GM19467 (cell line): ENCODE measurements at regions not wholly inside any gene's neighbourhood (a gene's known extent, or its start where the extent isn't known, plus 50 kb on each side); places are given as distances from the start of the nearest gene placed in this dataset.
"Not testable (repeated sequence)": the region's sequence is repeated elsewhere in the genome, so short reads cannot be mapped to it uniquely, and the experiment has no call there.

ENCODE experiments used
- ATAC-seq: cut with Tn5 transposase; IDR thresholded peaks from one replicate; pipeline ENCODE4 v1.9.1; 2021; ENCODE audit warnings: mild to moderate bottlenecking, moderate library complexity; ENCODE audit not compliant: unreplicated experiment

DNA sequence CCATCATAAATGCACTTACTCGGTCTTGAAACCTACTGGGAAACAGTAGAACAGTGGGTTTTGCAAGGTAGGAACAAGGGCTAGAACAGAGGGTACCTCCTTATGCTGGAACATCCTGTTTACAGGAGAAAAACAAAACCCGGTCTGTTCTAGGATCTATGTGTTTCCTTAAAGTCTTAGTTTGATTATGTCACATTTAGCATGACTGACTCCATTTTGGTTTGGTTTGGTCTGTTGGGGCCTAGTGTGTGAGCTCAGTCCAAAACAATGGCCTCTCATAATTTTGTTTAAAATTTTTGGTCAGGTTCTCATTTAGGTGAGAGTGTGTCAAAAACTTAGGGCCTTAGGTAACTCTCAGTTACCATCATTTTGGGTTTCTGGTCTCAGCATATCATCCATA, 96.3 kb upstream of the TRIM24 start:
- no peak for ATAC-seq

DNA sequence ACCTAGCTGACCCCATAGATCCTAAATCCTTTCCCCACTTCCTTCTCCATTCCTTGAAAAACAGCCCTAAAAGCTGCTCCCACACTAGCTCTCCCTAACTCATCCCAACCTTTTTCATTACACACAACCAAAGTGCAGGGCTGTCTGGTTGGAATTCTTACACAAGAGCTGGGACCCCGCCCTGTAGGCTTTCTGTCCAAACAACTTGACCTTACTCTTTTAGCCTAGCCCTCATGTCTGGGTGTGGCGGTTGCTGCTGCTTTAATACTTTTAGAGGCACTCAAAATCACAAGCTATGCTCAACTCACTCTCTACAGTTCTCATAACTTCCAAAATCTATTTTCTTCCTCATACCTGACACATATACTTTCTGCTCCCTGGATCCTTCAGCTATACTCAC, 93.9 kb upstream of the TRIM24 start:
- not testable (repeated sequence) for ATAC-seq

- not testable (repeated sequence) for ATAC-seq
These were observed 93.4 kb upstream of the TRIM24 start for GRCh38 chr7:138366676-138367075.

- ATAC-seq: no peak
These were observed 90.3 kb upstream of the TRIM24 start for GRCh38 chr7:138369797-138370196.

GRCh38 chr7:138370956-138371355, 89.1 kb upstream of the TRIM24 start:
- ATAC-seq: no peak

GRCh38 chr7:138374119-138374693, 85.9 kb upstream of the TRIM24 start:
- ATAC-seq: no peak

- no peak for ATAC-seq
These were observed 82.8 kb upstream of the TRIM24 start for GRCh38 chr7:138377306-138377705.

GRCh38 chr7:138378741-138379559, 81.1 kb upstream of the TRIM24 start:
- ATAC-seq: no peak

DNA sequence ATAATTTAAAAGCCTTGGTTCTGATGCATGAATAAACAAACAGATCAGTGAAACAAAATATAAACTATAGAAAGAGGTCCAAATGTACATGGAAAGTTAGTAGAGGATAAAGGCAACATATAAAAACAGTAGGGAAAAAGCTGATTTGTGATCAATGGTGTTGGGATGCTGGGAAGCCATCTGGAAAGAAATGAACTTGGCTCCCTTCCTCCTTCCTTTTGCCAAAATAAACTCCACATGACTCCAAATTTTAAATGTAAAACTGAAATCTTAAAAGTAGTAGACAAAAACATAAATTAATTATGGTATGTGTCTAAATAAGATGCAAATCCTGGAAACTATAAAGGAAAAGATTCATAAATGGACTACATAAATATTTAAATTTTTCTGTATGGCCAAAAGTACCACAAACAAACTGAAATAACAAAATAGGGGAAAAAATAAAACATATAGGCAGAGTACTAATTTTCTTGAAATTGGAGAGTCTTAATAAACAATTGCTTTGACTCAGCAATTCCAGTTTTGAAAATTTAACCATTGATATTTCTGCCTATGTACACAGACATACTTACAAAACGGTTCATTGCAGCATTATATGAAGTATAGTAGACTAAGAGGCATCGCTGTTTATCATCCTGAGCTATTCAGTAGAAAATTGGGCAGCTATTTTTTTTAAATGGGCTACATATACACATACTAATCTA, 77.0 kb upstream of the TRIM24 start:
- no peak for ATAC-seq

- no peak for ATAC-seq
These were observed 73.2 kb upstream of the TRIM24 start for GRCh38 chr7:138386821-138387220.

DNA sequence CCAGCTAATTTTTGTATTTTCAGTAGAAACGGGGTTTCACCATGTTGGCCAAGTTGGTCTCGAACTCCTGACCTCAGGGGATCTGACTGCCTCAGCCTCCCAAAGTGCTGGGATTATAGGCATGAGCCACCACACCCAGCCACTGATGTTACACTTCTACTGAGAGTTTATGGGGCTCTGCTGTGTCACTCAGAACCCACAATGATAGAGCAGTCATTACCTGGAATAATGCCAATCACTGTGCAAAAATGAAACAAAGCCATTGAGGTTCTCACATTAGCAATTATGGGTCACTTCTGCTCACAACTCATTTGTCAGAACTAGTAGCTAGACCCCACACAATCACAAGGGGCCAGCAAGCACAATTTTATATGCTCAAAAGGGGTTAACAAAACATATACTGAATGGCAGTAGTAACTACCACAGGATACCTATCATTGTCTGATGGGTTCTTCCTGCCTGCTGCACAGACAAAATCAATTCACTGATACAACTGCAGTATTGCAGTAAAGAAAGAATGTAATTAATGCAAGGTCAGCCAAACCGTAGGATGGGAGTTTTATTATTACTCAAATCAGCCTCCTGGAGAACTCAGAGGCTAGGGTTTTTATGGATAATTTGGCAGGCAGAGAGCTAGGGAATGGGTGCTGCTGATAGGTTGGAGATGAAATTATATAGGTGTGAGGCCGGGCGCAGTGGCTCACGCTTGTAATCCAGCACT, 72.1 kb upstream of the TRIM24 start:
- ATAC-seq: no peak

DNA sequence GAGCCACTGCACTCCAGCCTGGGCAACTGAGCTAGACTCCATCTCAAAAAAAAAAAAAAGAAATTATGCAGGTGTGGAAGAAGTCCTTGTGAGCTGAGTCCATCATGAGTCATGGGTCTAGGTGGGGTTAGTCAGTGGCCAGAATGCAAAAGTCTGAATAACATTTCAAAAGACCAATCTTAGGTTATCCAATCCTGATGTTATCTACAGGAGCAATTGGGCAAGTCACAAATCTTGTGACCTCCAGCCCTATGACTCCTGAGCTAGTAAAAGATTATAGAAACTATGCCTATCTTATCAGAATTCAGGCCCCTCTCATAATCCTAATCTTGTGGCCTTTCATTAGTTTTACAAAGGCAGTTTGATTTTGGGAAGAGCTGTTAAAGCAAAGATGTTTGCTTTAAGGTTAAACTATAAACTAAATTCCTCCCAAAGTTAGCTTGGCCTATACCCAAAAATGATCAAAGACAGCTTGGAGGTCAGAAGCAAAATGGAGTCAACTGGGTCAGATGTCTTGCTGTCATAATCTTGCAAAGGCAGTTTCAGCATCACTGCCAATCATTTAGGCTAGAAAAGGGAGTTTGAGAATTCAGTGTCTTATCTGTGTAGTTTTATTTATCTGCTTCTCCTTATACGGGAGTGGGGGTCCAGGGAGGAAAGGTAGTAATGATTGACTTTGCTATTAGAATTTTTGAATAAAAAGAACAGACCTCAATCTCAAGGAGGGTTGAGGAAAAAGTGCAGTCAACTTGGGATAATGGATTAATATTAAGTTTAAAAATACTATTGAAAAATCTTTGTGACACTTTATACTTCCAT, 71.2 kb upstream of the TRIM24 start:
- ATAC-seq: no peak

DNA sequence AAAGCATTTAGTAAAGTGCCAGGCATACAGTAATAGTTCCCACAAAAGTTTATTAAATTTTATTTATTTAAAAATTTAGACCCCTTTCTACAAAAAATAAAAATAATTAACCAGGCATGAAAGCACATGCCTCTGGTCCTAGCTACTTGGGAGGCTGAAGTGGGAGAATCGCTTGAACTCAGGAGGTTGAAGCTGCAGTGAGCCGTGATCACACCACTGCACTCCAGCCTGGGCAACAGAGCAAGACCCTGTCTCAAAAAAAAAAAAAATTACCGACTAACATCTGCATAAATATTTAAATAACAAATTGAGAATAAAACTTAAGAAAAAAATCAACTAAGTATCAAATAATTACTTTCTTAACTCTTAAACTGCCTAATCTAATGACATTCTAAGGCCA, 64.3 kb upstream of the TRIM24 start:
- no peak for ATAC-seq

GRCh38 chr7:138396251-138397070, 63.6 kb upstream of the TRIM24 start:
- ATAC-seq: peak; percentile 96

DNA sequence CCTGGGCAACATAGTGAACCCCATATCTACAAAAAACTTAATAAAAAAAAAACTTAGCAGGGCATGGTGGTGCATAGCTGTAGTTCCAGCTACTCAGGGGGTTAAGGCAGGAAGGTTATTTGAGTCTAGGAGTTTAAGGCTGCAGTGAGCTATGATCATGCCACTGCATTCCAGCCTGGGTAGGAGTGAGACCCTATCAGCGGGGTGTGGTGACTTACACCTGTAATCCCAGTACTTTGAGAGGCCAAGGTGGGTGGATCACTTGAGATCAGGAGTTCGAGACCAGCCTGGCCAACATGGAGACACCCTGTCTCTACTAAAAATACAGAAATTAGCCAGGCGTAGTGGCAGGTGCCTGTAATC, 63.0 kb upstream of the TRIM24 start:
- not testable (repeated sequence) for ATAC-seq

DNA sequence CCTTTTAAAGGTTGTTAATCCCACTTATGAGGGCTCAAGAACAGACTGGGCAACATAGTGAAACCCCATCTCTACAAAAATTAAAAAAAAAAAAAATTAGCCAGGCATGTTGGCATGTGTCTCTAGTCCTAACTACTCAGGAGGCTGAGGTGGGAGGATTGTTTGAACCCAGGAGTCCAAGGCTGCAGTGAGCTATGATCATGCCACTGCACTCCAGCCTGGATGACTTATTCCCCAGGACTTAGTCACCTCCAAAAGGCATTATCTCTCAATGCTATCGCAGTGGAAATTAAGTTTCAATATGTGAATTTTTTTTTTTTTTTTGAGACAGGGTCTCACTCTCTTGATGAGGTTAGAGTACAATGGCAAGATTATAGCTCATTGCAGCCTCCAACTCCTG, 61.2 kb upstream of the TRIM24 start:
- no peak for ATAC-seq

DNA sequence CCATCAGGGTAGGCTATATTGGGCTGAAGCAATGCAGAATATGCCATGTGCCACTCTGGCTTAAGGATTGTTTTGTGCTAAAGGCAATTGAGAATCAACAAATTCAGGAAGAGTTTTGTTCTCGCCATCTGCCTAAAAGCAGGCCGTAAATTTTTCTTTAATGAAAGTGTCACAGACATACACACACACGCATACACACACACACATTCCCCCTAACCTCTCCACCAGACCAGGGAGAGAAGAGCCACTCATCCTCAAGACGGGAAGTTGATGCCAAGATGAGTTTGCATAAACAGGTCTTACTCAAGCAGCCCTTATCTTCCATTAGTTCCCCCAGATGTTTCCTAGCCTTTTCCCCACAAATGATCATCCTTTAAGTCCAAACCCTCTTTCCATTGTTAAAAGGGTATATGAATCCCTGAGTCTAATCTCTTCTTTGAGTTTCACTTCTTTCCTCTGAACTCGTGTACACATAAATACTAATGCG, 59.6 kb upstream of the TRIM24 start:
- ATAC-seq: no peak

GRCh38 chr7:138402749-138403148, 57.3 kb upstream of the TRIM24 start:
- ATAC-seq: no peak

DNA sequence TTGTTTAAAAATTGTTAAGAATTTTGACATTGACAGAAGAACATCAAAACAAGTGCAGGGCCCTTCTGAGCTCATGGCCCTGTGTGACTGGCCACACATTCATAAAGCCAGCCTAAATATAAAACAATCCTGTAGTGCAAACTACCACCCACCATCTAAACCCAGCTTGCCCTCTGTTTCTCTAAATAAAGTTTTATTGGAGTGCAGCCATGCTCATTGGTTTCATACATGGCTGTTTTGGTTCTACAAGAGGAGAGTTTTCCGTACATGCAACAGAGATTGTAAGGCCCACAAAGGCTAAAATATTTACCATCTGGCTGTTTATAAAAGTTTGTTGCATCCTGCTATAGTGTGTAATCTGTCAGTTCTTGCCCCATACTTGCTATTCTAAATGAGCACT, 54.6 kb upstream of the TRIM24 start:
- no peak for ATAC-seq

DNA sequence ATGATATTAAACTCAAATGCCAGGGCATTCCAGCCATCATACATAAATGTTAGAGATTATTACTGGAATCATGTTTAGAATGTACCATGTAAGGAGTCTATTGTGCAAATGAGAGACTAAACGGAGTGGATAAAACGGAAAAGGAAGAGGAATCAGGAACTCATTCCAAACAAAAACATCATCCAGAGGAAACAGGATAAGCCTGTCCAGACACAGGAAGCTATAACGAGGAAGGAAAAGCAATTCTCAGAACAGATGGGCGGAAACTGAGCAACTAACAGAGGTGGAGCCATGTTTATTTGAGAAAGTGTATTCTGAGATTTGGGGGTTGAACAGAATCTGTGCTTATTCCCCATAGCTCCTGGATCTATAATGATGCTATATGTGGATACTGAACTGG, 52.3 kb upstream of the TRIM24 start:
- ATAC-seq: no peak
